Karpas-422 (cell line): ENCODE measurements at regions not wholly inside any gene's neighbourhood (a gene's known extent, or its start where the extent isn't known, plus 50 kb on each side); places are given as distances from the start of the nearest gene placed in this dataset.
A peak's percentile ranks its signal among the peaks of the same experiment; 100 is the strongest.
"Not testable (repeated sequence)": the region's sequence is repeated elsewhere in the genome, so short reads cannot be mapped to it uniquely, and the experiment has no call there.

Experiments
- DNase-seq: peaks from one replicate; pipeline ENCODE4 v3.0.0-alpha.2; 2015
- H2AFZ ChIP-seq: fragments of 200-600 bp; sonication (generic); 2 replicates; pipeline ENCODE4 v1.6.1; 2014; ENCODE audit warnings: antibody characterized with exemption, low read length, mixed read lengths
- H3K27ac ChIP-seq: fragments of 200-600 bp; sonication (generic); 2 replicates; pipeline ENCODE4 v1.5.1; 2014; ENCODE audit warnings: mild to moderate bottlenecking, low read length, moderate library complexity
- H3K27me3 ChIP-seq: fragments of 200-600 bp; sonication (generic); 2 replicates; pipeline ENCODE4 v1.6.1; 2014; ENCODE audit warnings: low read length, mixed read lengths
- H3K36me3 ChIP-seq: fragments of 200-600 bp; sonication (generic); 2 replicates; pipeline ENCODE4 v1.6.1; 2014; ENCODE audit warnings: low read length, mixed read lengths; ENCODE audit not compliant: insufficient read depth
- H3K4me1 ChIP-seq: fragments of 200-600 bp; sonication (generic); 2 replicates; pipeline ENCODE4 v1.6.1; 2014; ENCODE audit warnings: mild to moderate bottlenecking, low read length, mixed read lengths
- H3K4me2 ChIP-seq: fragments of 200-600 bp; sonication (generic); 2 replicates; pipeline ENCODE4 v1.6.1; 2014; ENCODE audit warnings: low read length, low read depth, mild to moderate bottlenecking; ENCODE audit not compliant: poor library complexity, severe bottlenecking
- H3K4me3 ChIP-seq: fragments of 200-600 bp; sonication (generic); 2 replicates; pipeline ENCODE4 v1.5.1; 2014; ENCODE audit warnings: mild to moderate bottlenecking, antibody characterized with exemption, low read length, mixed read lengths
- H3K79me2 ChIP-seq: fragments of 200-600 bp; sonication (generic); 2 replicates; pipeline ENCODE4 v1.6.1; 2014; ENCODE audit warnings: mild to moderate bottlenecking, low read length, mixed read lengths
- H3K9ac ChIP-seq: fragments of 200-600 bp; sonication (generic); 2 replicates; pipeline ENCODE4 v1.6.0; 2014; ENCODE audit warnings: low read length
- H3K9me2 ChIP-seq: fragments of 200-600 bp; sonication (generic), shearing (Covaris generic); replicated peaks from 2 replicates; pipeline ENCODE4 v1.6.0; 2014; ENCODE audit warnings: mild to moderate bottlenecking, low read length, moderate library complexity; ENCODE audit not compliant: insufficient read depth
- H3K9me3 ChIP-seq: fragments of 300-700, 200-600 bp; sonication (generic); 2 replicates; pipeline ENCODE4 v1.6.1; 2014; ENCODE audit warnings: low read length, mixed read lengths
- H4K20me1 ChIP-seq: fragments of 200-600 bp; sonication (generic); 2 replicates; pipeline ENCODE4 v1.6.1; 2014; ENCODE audit warnings: mild to moderate bottlenecking, antibody characterized with exemption, low read length, low read depth; ENCODE audit not compliant: insufficient read depth

DNA sequence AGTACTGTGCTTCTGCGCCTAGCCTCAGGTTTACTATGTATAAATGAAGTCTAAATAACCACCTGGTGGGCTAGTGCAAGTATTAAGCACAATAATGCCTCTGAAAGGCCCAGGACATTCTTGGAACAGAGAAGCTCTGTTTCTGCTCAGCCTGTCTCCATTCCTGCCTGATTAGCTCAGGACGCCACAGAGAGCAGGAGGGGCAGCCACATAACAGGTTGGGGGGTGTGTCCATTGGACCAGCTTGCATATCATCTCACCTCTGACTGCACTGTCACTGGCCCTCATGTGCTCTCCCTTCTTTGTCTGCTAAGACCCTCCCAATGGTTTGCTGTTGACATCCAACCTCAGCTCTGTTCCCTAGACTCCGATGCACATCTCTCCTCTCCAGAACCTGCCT is 52.8 kb upstream of the IKZF1 start:
- peaks cover under 1% of the 10 kb centered on the region; the same call in 1 of the 2 replicates for H3K9me3 ChIP-seq
- no peaks in the 10 kb centered on the region for H3K9me2 ChIP-seq
- no peaks in the 10 kb centered on the region for H3K36me3 ChIP-seq
- no peaks in the 10 kb centered on the region for H3K27me3 ChIP-seq
- DNase-seq = no peak
- no peak overlapping the region for H3K27ac ChIP-seq
- no peaks in the 10 kb centered on the region for H4K20me1 ChIP-seq
- no peaks in the 10 kb centered on the region for H3K79me2 ChIP-seq
- H3K4me3 ChIP-seq = no peak overlapping the region
- no peak overlapping the region for H3K4me2 ChIP-seq
- no peaks in the 10 kb centered on the region for H3K4me1 ChIP-seq
- H2AFZ ChIP-seq = no peak overlapping the region
- no peak overlapping the region for H3K9ac ChIP-seq

GRCh38 chr7:50246551-50246950 is 58.0 kb upstream of the IKZF1 start:
- Histone ChIP-seq H3K27ac (no peak overlapping the region), H3K27me3 (no peaks in the 10 kb centered on the region), H3K4me3 (no peak overlapping the region), H2AFZ (no peak overlapping the region), H3K4me2 (no peak overlapping the region), H3K9me2 (no peaks in the 10 kb centered on the region), H3K9me3 (peaks cover 8% of the 10 kb centered on the region; the same call in 1 of the 2 replicates), H3K9ac (no peak overlapping the region), H3K36me3 (no peaks in the 10 kb centered on the region), H3K79me2 (no peaks in the 10 kb centered on the region), H4K20me1 (no peaks in the 10 kb centered on the region), H3K4me1 (no peaks in the 10 kb centered on the region)
- DNase-seq = no peak

DNA sequence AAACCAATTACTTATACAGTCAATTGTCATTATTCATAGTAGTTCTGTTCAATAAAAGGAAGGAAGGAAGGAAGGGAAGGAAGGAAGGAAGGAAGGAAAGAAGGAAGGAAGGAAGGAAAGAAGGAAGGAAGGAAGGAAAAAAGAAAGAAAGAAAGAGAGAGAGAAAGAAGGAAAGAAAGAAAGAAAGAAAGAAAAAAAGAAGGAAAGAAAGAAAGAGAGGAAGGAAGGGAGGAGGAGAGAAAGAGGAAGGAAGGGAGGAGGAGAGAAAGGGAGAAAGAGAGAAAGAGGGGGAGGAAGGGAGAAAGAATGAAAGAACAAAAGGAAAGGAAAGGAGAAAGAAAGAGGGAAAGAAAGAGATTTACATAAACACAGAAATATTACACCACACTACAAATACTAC is 62.4 kb upstream of the IKZF1 start:
- not testable (repeated sequence) for H3K27ac ChIP-seq, H3K36me3 ChIP-seq, H3K4me1 ChIP-seq, H3K9ac ChIP-seq, H3K79me2 ChIP-seq, H3K4me2 ChIP-seq, H3K9me3 ChIP-seq, H3K4me3 ChIP-seq, H3K27me3 ChIP-seq, H4K20me1 ChIP-seq, DNase-seq, H2AFZ ChIP-seq, H3K9me2 ChIP-seq

- not testable (repeated sequence) for H3K9me3 ChIP-seq, H3K9ac ChIP-seq, H3K9me2 ChIP-seq, H3K4me2 ChIP-seq, H3K27me3 ChIP-seq, H3K79me2 ChIP-seq, H3K36me3 ChIP-seq, H3K4me3 ChIP-seq, H3K4me1 ChIP-seq, DNase-seq, H2AFZ ChIP-seq, H4K20me1 ChIP-seq, H3K27ac ChIP-seq
Observed at GRCh38 chr7:50240699-50241098, 63.8 kb upstream of the IKZF1 start.

- Histone ChIP-seq H3K4me3 (no peak overlapping the region), H3K4me1 (peaks cover 10% of the 10 kb centered on the region), H3K4me2 (no peak overlapping the region), H3K36me3 (no peaks in the 10 kb centered on the region), H4K20me1 (no peaks in the 10 kb centered on the region), H2AFZ (no peak overlapping the region), H3K9me3 (peaks cover 18% of the 10 kb centered on the region), H3K9me2 (no peaks in the 10 kb centered on the region), H3K79me2 (no peaks in the 10 kb centered on the region), H3K27ac (no peak overlapping the region), H3K9ac (no peak overlapping the region), H3K27me3 (no peaks in the 10 kb centered on the region)
- DNase-seq = peak; percentile 82
Observed at GRCh38 chr7:50229964-50230363, 74.6 kb upstream of the IKZF1 start.

DNA sequence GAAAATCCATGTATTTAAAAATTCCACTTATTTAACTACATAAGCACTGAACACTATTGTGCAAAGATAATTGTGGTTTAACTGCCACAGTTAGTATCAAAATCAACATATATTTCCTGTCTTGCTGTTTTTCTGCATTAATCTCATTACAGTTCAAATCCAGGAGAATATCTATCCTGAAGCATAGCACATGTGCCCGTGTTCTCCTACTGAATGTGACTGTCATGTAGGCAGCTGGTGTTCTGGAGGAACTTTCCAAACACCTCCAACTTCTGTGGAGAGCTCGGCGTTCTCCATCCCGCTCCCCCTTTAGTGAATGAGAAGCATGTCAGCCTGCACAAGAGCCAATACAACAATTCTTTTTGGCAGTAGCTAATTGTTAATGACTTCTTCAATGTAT is 76.4 kb upstream of the IKZF1 start:
- no peaks in the 10 kb centered on the region for H3K79me2 ChIP-seq
- no peak overlapping the region for H3K4me3 ChIP-seq
- H3K9me3 ChIP-seq = peaks cover 22% of the 10 kb centered on the region
- no peak overlapping the region for H3K9ac ChIP-seq
- no peaks in the 10 kb centered on the region for H3K36me3 ChIP-seq
- no peak overlapping the region for H3K27ac ChIP-seq
- H4K20me1 ChIP-seq = no peaks in the 10 kb centered on the region
- no peak for DNase-seq
- H3K27me3 ChIP-seq = no peaks in the 10 kb centered on the region
- H3K9me2 ChIP-seq = no peaks in the 10 kb centered on the region
- H2AFZ ChIP-seq = no peak overlapping the region
- H3K4me1 ChIP-seq = peaks cover 10% of the 10 kb centered on the region
- no peak overlapping the region for H3K4me2 ChIP-seq

DNA sequence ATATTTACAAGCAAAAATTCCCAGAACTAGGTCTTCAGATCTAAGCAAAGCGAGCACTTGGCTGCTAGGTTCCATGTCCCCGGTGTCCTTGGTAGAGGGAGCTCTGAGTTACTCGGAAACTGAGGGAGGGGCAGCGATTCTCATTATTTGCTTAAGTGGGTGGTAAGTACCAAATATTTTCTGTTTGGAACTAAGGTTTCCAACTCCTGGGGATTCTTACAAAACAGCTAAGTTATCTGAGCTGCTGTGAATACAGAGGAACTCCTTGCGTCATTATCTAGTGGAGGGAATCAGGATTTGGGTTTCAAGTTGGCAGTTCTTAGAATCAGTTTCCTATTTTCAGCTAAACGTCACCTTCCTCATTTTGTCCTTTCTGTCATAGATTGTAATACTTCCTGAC is 76.8 kb upstream of the IKZF1 start:
- Histone ChIP-seq H2AFZ (no peak overlapping the region), H3K9me2 (no peaks in the 10 kb centered on the region), H3K79me2 (no peaks in the 10 kb centered on the region), H3K27me3 (no peaks in the 10 kb centered on the region), H3K4me3 (no peak overlapping the region), H4K20me1 (no peaks in the 10 kb centered on the region), H3K9me3 (peaks cover 22% of the 10 kb centered on the region), H3K9ac (no peak overlapping the region), H3K36me3 (no peaks in the 10 kb centered on the region), H3K27ac (no peak overlapping the region), H3K4me2 (no peak overlapping the region), H3K4me1 (peaks cover 10% of the 10 kb centered on the region)
- no peak for DNase-seq

DNA sequence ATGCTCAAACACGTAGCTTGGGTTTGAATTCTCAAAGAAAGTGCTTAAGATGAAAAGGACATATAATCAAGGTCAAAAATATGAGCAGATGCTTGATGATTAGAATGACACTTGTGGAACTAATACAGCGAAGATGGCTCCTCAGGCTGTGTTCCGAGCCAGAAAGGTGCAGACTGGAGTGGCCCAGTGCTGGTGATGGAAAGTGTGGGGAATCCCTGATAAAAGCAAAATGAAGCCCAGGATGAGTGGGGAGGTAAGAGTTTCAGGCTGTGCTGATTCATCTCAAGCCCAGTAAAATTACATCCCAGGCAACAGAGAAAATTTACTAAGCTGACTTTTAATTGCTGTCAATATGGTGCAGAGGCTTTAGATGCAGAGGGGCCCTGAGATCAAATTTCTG is 77.8 kb upstream of the IKZF1 start:
- Histone ChIP-seq H3K27ac (no peak overlapping the region), H2AFZ (peak overlapping the region; percentile 34; the same call in 1 of the 2 replicates), H3K36me3 (no peaks in the 10 kb centered on the region), H3K79me2 (no peaks in the 10 kb centered on the region), H4K20me1 (no peaks in the 10 kb centered on the region), H3K9me2 (no peaks in the 10 kb centered on the region), H3K4me2 (peak overlapping the region; percentile 18), H3K9me3 (peaks cover 31% of the 10 kb centered on the region), H3K4me3 (no peak overlapping the region), H3K4me1 (peaks cover 10% of the 10 kb centered on the region), H3K27me3 (no peaks in the 10 kb centered on the region), H3K9ac (no peak overlapping the region)
- DNase-seq = no peak

DNA sequence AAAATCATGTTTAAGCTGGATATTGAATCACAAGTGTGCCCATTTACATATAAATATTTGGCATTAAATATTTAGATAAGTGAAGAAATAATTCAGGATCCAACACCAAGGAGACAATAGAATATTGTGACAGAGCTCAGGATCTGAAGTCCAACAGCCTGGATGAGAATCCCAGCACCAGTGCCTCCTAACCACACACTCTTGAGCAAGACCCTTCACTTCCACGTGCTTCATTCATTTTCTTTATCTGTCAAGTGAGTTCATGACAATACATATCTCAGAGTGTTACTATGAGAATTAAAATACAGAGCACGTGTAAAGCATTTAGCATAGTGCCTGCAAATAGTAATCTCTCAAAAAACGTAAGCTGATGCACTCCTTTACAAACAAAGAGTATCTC is 78.4 kb upstream of the IKZF1 start:
- Histone ChIP-seq H4K20me1 (no peaks in the 10 kb centered on the region), H3K4me2 (peak overlapping the region; percentile 1), H3K4me3 (no peak overlapping the region), H3K9ac (no peak overlapping the region), H3K36me3 (no peaks in the 10 kb centered on the region), H3K9me3 (peaks cover 34% of the 10 kb centered on the region), H2AFZ (peak overlapping the region; percentile 34; the same call in 1 of the 2 replicates), H3K9me2 (no peaks in the 10 kb centered on the region), H3K79me2 (no peaks in the 10 kb centered on the region), H3K27me3 (no peaks in the 10 kb centered on the region), H3K27ac (no peak overlapping the region), H3K4me1 (peaks cover 10% of the 10 kb centered on the region)
- no peak for DNase-seq
